ENCODE measurements at regions not wholly inside any gene's neighbourhood (a gene's known extent, or its start where the extent isn't known, plus 50 kb on each side); places are given as distances from the start of the nearest gene placed in this dataset.

DNA sequence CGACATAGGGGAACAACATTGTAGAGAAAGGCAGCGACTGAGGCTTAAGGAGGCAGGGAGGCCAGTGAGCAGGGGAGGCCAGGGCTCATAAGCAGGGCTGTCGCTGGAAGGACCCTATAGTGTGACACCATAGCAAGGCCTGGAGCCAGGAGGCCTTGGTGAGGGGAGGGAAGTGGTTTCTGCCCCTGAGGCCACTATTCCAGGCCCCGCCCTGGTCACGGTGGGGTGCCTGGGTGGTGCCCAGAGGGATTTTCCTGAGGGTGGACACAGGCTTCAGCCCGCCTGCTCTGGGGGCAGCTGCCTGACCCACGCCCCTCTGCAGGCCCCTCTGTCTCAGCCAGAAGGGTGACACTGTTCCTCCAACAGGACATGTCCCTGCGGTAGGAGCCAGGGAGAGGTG is 147.8 kb upstream of the IQSEC1 start:
- H3K79me2 ChIP-seq (replicated peaks; ENCODE audit: insufficient read depth): no peaks in the 10 kb centered on the region
- peaks cover 17% of the 10 kb centered on the region for H3K4me1 Mint-ChIP-seq
- no peak for ATAC-seq
- no peak overlapping the region for H3K27ac ChIP-seq (ENCODE audit: low read depth)
- H3K36me3 Mint-ChIP-seq (ENCODE audit: low read depth): no peaks in the 10 kb centered on the region
- no peaks in the 10 kb centered on the region for H4K20me1 ChIP-seq (replicated peaks; ENCODE audit: insufficient read depth)
- H3K9me3 Mint-ChIP-seq: no peaks in the 10 kb centered on the region
- TF ChIP-seq NANOG (IDR thresholded peaks at IDR 0.05; ENCODE audit: borderline replicate concordance) (no peak), EZH2 (IDR thresholded peaks at IDR 0.05; ENCODE audit: low read depth, unreplicated experiment) (no peak), ZNF331 (CRISPR knock-in tag; IDR thresholded peaks at IDR 0.05; ENCODE audit: low read depth) (no peak), ZNF114 (CRISPR knock-in tag; IDR thresholded peaks at IDR 0.05) (no peak), CREB1 (CRISPR knock-in tag; IDR thresholded peaks at IDR 0.05; ENCODE audit: low read depth) (no peak), EZH2phosphoT487 (IDR thresholded peaks at IDR 0.05; ENCODE audit: unreplicated experiment) (no peak), POLR2AphosphoS5 (IDR thresholded peaks at IDR 0.05; ENCODE audit: low read depth) (no peak), STAT1 (IDR thresholded peaks at IDR 0.05; ENCODE audit: unreplicated experiment) (no peak), JUNB (IDR thresholded peaks at IDR 0.05; ENCODE audit: unreplicated experiment) (no peak)
- TF ChIP-seq, protein P1, sequence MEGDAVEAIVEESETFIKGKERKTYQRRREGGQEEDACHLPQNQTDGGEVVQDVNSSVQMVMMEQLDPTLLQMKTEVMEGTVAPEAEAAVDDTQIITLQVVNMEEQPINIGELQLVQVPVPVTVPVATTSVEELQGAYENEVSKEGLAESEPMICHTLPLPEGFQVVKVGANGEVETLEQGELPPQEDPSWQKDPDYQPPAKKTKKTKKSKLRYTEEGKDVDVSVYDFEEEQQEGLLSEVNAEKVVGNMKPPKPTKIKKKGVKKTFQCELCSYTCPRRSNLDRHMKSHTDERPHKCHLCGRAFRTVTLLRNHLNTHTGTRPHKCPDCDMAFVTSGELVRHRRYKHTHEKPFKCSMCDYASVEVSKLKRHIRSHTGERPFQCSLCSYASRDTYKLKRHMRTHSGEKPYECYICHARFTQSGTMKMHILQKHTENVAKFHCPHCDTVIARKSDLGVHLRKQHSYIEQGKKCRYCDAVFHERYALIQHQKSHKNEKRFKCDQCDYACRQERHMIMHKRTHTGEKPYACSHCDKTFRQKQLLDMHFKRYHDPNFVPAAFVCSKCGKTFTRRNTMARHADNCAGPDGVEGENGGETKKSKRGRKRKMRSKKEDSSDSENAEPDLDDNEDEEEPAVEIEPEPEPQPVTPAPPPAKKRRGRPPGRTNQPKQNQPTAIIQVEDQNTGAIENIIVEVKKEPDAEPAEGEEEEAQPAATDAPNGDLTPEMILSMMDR (conservative IDR thresholded peaks at IDR 0.05; ENCODE audit: low read depth in 2 of 2): no peak
- TF ChIP-seq, protein P2, sequence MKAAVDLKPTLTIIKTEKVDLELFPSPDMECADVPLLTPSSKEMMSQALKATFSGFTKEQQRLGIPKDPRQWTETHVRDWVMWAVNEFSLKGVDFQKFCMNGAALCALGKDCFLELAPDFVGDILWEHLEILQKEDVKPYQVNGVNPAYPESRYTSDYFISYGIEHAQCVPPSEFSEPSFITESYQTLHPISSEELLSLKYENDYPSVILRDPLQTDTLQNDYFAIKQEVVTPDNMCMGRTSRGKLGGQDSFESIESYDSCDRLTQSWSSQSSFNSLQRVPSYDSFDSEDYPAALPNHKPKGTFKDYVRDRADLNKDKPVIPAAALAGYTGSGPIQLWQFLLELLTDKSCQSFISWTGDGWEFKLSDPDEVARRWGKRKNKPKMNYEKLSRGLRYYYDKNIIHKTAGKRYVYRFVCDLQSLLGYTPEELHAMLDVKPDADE (IDR thresholded peaks at IDR 0.05): no peak
- TF ChIP-seq, protein P3, sequence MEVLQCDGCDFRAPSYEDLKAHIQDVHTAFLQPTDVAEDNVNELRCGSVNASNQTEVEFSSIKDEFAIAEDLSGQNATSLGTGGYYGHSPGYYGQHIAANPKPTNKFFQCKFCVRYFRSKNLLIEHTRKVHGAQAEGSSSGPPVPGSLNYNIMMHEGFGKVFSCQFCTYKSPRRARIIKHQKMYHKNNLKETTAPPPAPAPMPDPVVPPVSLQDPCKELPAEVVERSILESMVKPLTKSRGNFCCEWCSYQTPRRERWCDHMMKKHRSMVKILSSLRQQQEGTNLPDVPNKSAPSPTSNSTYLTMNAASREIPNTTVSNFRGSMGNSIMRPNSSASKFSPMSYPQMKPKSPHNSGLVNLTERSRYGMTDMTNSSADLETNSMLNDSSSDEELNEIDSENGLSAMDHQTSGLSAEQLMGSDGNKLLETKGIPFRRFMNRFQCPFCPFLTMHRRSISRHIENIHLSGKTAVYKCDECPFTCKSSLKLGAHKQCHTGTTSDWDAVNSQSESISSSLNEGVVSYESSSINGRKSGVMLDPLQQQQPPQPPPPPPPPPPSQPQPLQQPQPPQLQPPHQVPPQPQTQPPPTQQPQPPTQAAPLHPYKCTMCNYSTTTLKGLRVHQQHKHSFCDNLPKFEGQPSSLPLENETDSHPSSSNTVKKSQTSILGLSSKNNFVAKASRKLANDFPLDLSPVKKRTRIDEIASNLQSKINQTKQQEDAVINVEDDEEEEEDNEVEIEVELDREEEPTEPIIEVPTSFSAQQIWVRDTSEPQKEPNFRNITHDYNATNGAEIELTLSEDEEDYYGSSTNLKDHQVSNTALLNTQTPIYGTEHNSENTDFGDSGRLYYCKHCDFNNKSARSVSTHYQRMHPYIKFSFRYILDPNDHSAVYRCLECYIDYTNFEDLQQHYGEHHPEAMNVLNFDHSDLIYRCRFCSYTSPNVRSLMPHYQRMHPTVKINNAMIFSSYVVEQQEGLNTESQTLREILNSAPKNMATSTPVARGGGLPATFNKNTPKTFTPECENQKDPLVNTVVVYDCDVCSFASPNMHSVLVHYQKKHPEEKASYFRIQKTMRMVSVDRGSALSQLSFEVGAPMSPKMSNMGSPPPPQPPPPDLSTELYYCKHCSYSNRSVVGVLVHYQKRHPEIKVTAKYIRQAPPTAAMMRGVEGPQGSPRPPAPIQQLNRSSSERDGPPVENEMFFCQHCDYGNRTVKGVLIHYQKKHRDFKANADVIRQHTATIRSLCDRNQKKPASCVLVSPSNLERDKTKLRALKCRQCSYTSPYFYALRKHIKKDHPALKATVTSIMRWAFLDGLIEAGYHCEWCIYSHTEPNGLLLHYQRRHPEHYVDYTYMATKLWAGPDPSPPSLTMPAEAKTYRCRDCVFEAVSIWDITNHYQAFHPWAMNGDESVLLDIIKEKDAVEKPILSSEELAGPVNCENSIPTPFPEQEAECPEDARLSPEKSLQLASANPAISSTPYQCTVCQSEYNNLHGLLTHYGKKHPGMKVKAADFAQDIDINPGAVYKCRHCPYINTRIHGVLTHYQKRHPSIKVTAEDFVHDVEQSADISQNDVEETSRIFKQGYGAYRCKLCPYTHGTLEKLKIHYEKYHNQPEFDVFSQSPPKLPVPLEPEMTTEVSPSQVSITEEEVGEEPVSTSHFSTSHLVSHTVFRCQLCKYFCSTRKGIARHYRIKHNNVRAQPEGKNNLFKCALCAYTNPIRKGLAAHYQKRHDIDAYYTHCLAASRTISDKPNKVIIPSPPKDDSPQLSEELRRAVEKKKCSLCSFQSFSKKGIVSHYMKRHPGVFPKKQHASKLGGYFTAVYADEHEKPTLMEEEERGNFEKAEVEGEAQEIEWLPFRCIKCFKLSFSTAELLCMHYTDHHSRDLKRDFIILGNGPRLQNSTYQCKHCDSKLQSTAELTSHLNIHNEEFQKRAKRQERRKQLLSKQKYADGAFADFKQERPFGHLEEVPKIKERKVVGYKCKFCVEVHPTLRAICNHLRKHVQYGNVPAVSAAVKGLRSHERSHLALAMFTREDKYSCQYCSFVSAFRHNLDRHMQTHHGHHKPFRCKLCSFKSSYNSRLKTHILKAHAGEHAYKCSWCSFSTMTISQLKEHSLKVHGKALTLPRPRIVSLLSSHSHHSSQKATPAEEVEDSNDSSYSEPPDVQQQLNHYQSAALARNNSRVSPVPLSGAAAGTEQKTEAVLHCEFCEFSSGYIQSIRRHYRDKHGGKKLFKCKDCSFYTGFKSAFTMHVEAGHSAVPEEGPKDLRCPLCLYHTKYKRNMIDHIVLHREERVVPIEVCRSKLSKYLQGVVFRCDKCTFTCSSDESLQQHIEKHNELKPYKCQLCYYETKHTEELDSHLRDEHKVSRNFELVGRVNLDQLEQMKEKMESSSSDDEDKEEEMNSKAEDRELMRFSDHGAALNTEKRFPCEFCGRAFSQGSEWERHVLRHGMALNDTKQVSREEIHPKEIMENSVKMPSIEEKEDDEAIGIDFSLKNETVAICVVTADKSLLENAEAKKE (CRISPR knock-in tag; IDR thresholded peaks at IDR 0.05): no peak
- H3K4me1 ChIP-seq (ENCODE audit: insufficient read depth): no peaks in the 10 kb centered on the region
- no peaks in the 10 kb centered on the region for H3F3A ChIP-seq (replicated peaks; ENCODE audit: low read depth)
- H3K9me2 ChIP-seq (ENCODE audit: insufficient read depth): no peaks in the 10 kb centered on the region
- no peak overlapping the region for H3K4me3 ChIP-seq
- H3K4me3 Mint-ChIP-seq: no peak overlapping the region
- no peak for DNase-seq (ENCODE audit: low spot score)
- no peaks in the 10 kb centered on the region for H3K36me3 ChIP-seq (ENCODE audit: insufficient read depth)
- H3K27me3 Mint-ChIP-seq (ENCODE audit: insufficient read depth, low read depth, poor library complexity): peaks cover 4% of the 10 kb centered on the region
- H3K27ac Mint-ChIP-seq: no peak overlapping the region
- H2AFZ ChIP-seq: no peak overlapping the region
- H3K27me3 ChIP-seq (ENCODE audit: insufficient read depth): no peaks in the 10 kb centered on the region
- no peak overlapping the region for H3K4me2 ChIP-seq
